Fibroblast of lung (primary cell): ENCODE measurements at regions not wholly inside any gene's neighbourhood (a gene's known extent, or its start where the extent isn't known, plus 50 kb on each side); places are given as distances from the start of the nearest gene placed in this dataset.

Experiments
- DNase-seq, 2 donors: peaks; one replicate each; pipeline versions ENCODE4 v3.0.0 to v3.0.0-alpha.2; 2010; ENCODE audit warnings: low read depth in 2 of 2
- H2AFZ ChIP-seq: 2 replicates; pipeline ENCODE4 v1.5.1; 2012; ENCODE audit warnings: low read length, control low read depth, inconsistent platforms
- H3K27ac ChIP-seq: 2 replicates; pipeline ENCODE4 v1.5.1; 2011; ENCODE audit warnings: low read length, control low read depth; ENCODE audit not compliant: insufficient read depth
- H3K27me3 ChIP-seq: 2 replicates; pipeline ENCODE4 v1.5.1; 2011; ENCODE audit warnings: mild to moderate bottlenecking, low read length; ENCODE audit not compliant: control insufficient read depth, insufficient read depth
- H3K36me3 ChIP-seq: 2 replicates; pipeline ENCODE4 v1.5.1; 2011; ENCODE audit warnings: low read length; ENCODE audit not compliant: control insufficient read depth, insufficient read depth
- H3K4me1 ChIP-seq: 2 replicates; pipeline ENCODE4 v1.5.1; 2011; ENCODE audit warnings: low read length; ENCODE audit not compliant: control insufficient read depth, insufficient read depth; ENCODE audit errors: extremely low read depth
- H3K4me2 ChIP-seq: 2 replicates; pipeline ENCODE4 v1.5.1; 2011; ENCODE audit warnings: low read length, control low read depth; ENCODE audit not compliant: insufficient read depth; ENCODE audit errors: extremely low read depth
- H3K4me3 ChIP-seq, 4 experiments: fragments of 200-600 bp in 1 of 4; sonication (generic) in 1 of 4; replicated peaks in 1 of 4; 2 replicates each; pipeline ENCODE4 v1.5.1; 2011 to 2016; ENCODE audit warnings: low read length in 4 of 4, low read depth in 3 of 4, mild to moderate bottlenecking in 3 of 4, control low read depth in 2 of 4, inconsistent platforms in 1 of 4, mixed read lengths in 1 of 4; ENCODE audit not compliant: insufficient read depth in 1 of 4; ENCODE audit errors: control extremely low read depth in 1 of 4
- H3K79me2 ChIP-seq: 2 replicates; pipeline ENCODE4 v1.5.1; 2012; ENCODE audit warnings: mild to moderate bottlenecking, low read length, inconsistent platforms; ENCODE audit not compliant: control insufficient read depth, insufficient read depth
- H3K9ac ChIP-seq: 2 replicates; pipeline ENCODE4 v1.5.1; 2011; ENCODE audit warnings: mild to moderate bottlenecking, low read length, control low read depth; ENCODE audit not compliant: insufficient read depth
- H3K9me3 ChIP-seq: 2 replicates; pipeline ENCODE4 v1.5.1; 2012; ENCODE audit warnings: low read depth, low read length; ENCODE audit not compliant: control insufficient read depth, insufficient read depth
- H4K20me1 ChIP-seq: 2 replicates; pipeline ENCODE4 v1.5.1; 2011; ENCODE audit warnings: low read length; ENCODE audit not compliant: control insufficient read depth, insufficient read depth; ENCODE audit errors: extremely low read depth
- CTCF ChIP-seq, 2 donors: IDR thresholded peaks in 1 of 2; conservative IDR thresholded peaks in 1 of 2; 1 replicate in 1 of 2; 2 replicates in 1 of 2; pipeline ENCODE4 v1.5.1; 2011 to 2012; ENCODE audit warnings: low read length in 2 of 2, control low read depth in 1 of 2, inconsistent platforms in 1 of 2, low read depth in 1 of 2, mild to moderate bottlenecking in 1 of 2
- EZH2 ChIP-seq: IDR thresholded peaks from 2 replicates; pipeline ENCODE4 v1.5.1; 2012; ENCODE audit warnings: low read length, control low read depth, mild to moderate bottlenecking; ENCODE audit errors: missing control alignments

GRCh38 chr5:115725522-115725921, 90.9 kb downstream of the CDO1 start:
- no peak overlapping the region for H3K27ac ChIP-seq
- no peak overlapping the region for H2AFZ ChIP-seq
- H3K9ac ChIP-seq: no peak overlapping the region
- no peaks in the 10 kb centered on the region for H3K27me3 ChIP-seq
- DNase-seq: no peak
- H3K4me1 ChIP-seq: no peaks in the 10 kb centered on the region
- no peaks in the 10 kb centered on the region for H3K79me2 ChIP-seq
- H4K20me1 ChIP-seq: no peaks in the 10 kb centered on the region
- no peak overlapping the region for H3K4me3 ChIP-seq
- no peak for TF ChIP-seq CTCF (conservative IDR thresholded peaks at IDR 0.05 in 1 of 2, IDR thresholded peaks at IDR 0.05 in 1 of 2; ENCODE audit: low read depth in 1 of 2, low read length in 2 of 2)
- no peak for TF ChIP-seq EZH2
- no peak overlapping the region for H3K4me2 ChIP-seq
- H3K36me3 ChIP-seq: no peaks in the 10 kb centered on the region
- no peaks in the 10 kb centered on the region for H3K9me3 ChIP-seq

GRCh38 chr5:115723220-115723619, 93.2 kb downstream of the CDO1 start:
- Histone ChIP-seq H3K4me1 (no peaks in the 10 kb centered on the region), H3K27me3 (no peaks in the 10 kb centered on the region), H4K20me1 (no peaks in the 10 kb centered on the region), H3K4me2 (no peak overlapping the region), H2AFZ (no peak overlapping the region), H3K36me3 (no peaks in the 10 kb centered on the region), H3K27ac (no peak overlapping the region), H3K4me3 (no peak overlapping the region), H3K9me3 (no peaks in the 10 kb centered on the region), H3K9ac (no peak overlapping the region), H3K79me2 (no peaks in the 10 kb centered on the region)
- TF ChIP-seq EZH2 (no peak), CTCF (conservative IDR thresholded peaks at IDR 0.05 in 1 of 2, IDR thresholded peaks at IDR 0.05 in 1 of 2; ENCODE audit: low read depth in 1 of 2, low read length in 2 of 2) (no peak)
- no peak for DNase-seq

GRCh38 chr5:115720888-115721287, 95.1 kb upstream of the TMED7 start:
- no peak for DNase-seq
- no peak for TF ChIP-seq EZH2
- no peak for TF ChIP-seq CTCF (conservative IDR thresholded peaks at IDR 0.05 in 1 of 2, IDR thresholded peaks at IDR 0.05 in 1 of 2; ENCODE audit: low read depth in 1 of 2, low read length in 2 of 2)
- Histone ChIP-seq H2AFZ (no peak overlapping the region), H3K4me3 (no peak overlapping the region), H3K79me2 (no peaks in the 10 kb centered on the region), H3K27ac (no peak overlapping the region), H3K9me3 (no peaks in the 10 kb centered on the region), H3K9ac (no peak overlapping the region), H4K20me1 (no peaks in the 10 kb centered on the region), H3K4me2 (no peak overlapping the region), H3K4me1 (no peaks in the 10 kb centered on the region), H3K27me3 (no peaks in the 10 kb centered on the region), H3K36me3 (no peaks in the 10 kb centered on the region)
